ENCODE measurements at regions not wholly inside any gene's neighbourhood (a gene's known extent, or its start where the extent isn't known, plus 50 kb on each side); places are given as distances from the start of the nearest gene placed in this dataset.
A peak's percentile ranks its signal among the peaks of the same experiment; 100 is the strongest.

- Mint-ChIP-seq H3K36me3 (ENCODE audit: low read depth) (no peaks in the 10 kb centered on the region), H3K4me1 (no peaks in the 10 kb centered on the region), H3K27me3 (no peaks in the 10 kb centered on the region), H3K4me3 (no peak overlapping the region), H3K27ac (no peak overlapping the region), H3K9me3 (no peaks in the 10 kb centered on the region)
- no peak for DNase-seq
- ChIA-PET POLR2A (no interaction called here), CTCF (no interaction called here)
Observed at GRCh38 chr18:5651736-5652135, 107.9 kb upstream of the EPB41L3 start.

- Mint-ChIP-seq H3K27ac (no peak overlapping the region), H3K9me3 (no peaks in the 10 kb centered on the region), H3K27me3 (no peaks in the 10 kb centered on the region), H3K4me1 (no peaks in the 10 kb centered on the region), H3K4me3 (no peak overlapping the region), H3K36me3 (ENCODE audit: low read depth) (no peaks in the 10 kb centered on the region)
- POLR2A ChIA-PET, result no interaction called here
- no peak for DNase-seq
- CTCF ChIA-PET, result no interaction called here
Observed at GRCh38 chr18:5649439-5649838, 105.6 kb upstream of the EPB41L3 start.

GRCh38 chr18:5646739-5647138 lies 102.9 kb upstream of the EPB41L3 start:
- H3K4me1 Mint-ChIP-seq, result no peaks in the 10 kb centered on the region
- no peaks in the 10 kb centered on the region for H3K9me3 Mint-ChIP-seq
- H3K36me3 Mint-ChIP-seq (ENCODE audit: low read depth), result no peaks in the 10 kb centered on the region
- no peak for DNase-seq
- H3K27ac Mint-ChIP-seq, result no peak overlapping the region
- H3K4me3 Mint-ChIP-seq, result no peak overlapping the region
- CTCF ChIA-PET, result no interaction called here
- H3K27me3 Mint-ChIP-seq, result no peaks in the 10 kb centered on the region
- POLR2A ChIA-PET, result no interaction called here

- DNase-seq, result no peak
- H3K27me3 Mint-ChIP-seq, result no peaks in the 10 kb centered on the region
- POLR2A ChIA-PET, result no interaction called here
- H3K4me1 Mint-ChIP-seq, result no peaks in the 10 kb centered on the region
- H3K4me3 Mint-ChIP-seq, result no peak overlapping the region
- no peak overlapping the region for H3K27ac Mint-ChIP-seq
- no peaks in the 10 kb centered on the region for H3K36me3 Mint-ChIP-seq (ENCODE audit: low read depth)
- no peaks in the 10 kb centered on the region for H3K9me3 Mint-ChIP-seq
- CTCF ChIA-PET, result no interaction called here
Observed at GRCh38 chr18:5643288-5643687, 99.5 kb upstream of the EPB41L3 start.

GRCh38 chr18:5640939-5641338 lies 97.1 kb upstream of the EPB41L3 start:
- no peaks in the 10 kb centered on the region for H3K4me1 Mint-ChIP-seq
- POLR2A ChIA-PET, result no interaction called here
- peaks cover 1% of the 10 kb centered on the region for H3K27me3 Mint-ChIP-seq
- no peak overlapping the region for H3K4me3 Mint-ChIP-seq
- CTCF ChIA-PET, result no interaction called here
- no peak for DNase-seq
- no peaks in the 10 kb centered on the region for H3K9me3 Mint-ChIP-seq
- H3K27ac Mint-ChIP-seq, result no peak overlapping the region
- H3K36me3 Mint-ChIP-seq (ENCODE audit: low read depth), result no peaks in the 10 kb centered on the region

- no peak for DNase-seq
- ChIA-PET CTCF (no interaction called here), POLR2A (no interaction called here)
- Mint-ChIP-seq H3K9me3 (no peaks in the 10 kb centered on the region), H3K27me3 (peaks cover 1% of the 10 kb centered on the region), H3K4me3 (no peak overlapping the region), H3K4me1 (no peaks in the 10 kb centered on the region), H3K36me3 (ENCODE audit: low read depth) (no peaks in the 10 kb centered on the region), H3K27ac (no peak overlapping the region)
Observed at GRCh38 chr18:5639131-5639530, 95.3 kb upstream of the EPB41L3 start.

- peaks cover 34% of the 10 kb centered on the region for H3K27me3 Mint-ChIP-seq
- peaks cover 6% of the 10 kb centered on the region for H3K4me1 Mint-ChIP-seq
- ChIA-PET CTCF (interaction anchor here (0.6 kb wide), 1 partner anchor 105 kb away, joined by 3 read pairs; no protein-coding TSS in a partner anchor), POLR2A (no interaction called here)
- no peaks in the 10 kb centered on the region for H3K9me3 Mint-ChIP-seq
- H3K27ac Mint-ChIP-seq, result no peak overlapping the region
- H3K36me3 Mint-ChIP-seq (ENCODE audit: low read depth), result no peaks in the 10 kb centered on the region
- no peak overlapping the region for H3K4me3 Mint-ChIP-seq
- no peak for DNase-seq
Observed at GRCh38 chr18:5632041-5632440, 88.2 kb upstream of the EPB41L3 start.

- H3K4me3 Mint-ChIP-seq, result no peak overlapping the region
- no peaks in the 10 kb centered on the region for H3K36me3 Mint-ChIP-seq (ENCODE audit: low read depth)
- POLR2A ChIA-PET, result no interaction called here
- peaks cover 34% of the 10 kb centered on the region for H3K27me3 Mint-ChIP-seq
- H3K4me1 Mint-ChIP-seq, result peaks cover 6% of the 10 kb centered on the region
- CTCF ChIA-PET, result no interaction called here
- no peak overlapping the region for H3K27ac Mint-ChIP-seq
- H3K9me3 Mint-ChIP-seq, result no peaks in the 10 kb centered on the region
- DNase-seq, result no peak
Observed at GRCh38 chr18:5630900-5631413, 87.2 kb upstream of the EPB41L3 start.

- peak; percentile 29 for DNase-seq
- ChIA-PET POLR2A (no interaction called here), CTCF (no interaction called here)
- Mint-ChIP-seq H3K27ac (no peak overlapping the region), H3K36me3 (ENCODE audit: low read depth) (no peaks in the 10 kb centered on the region), H3K9me3 (no peaks in the 10 kb centered on the region), H3K27me3 (peaks cover 34% of the 10 kb centered on the region), H3K4me3 (peak overlapping the region; percentile 53), H3K4me1 (peaks cover 6% of the 10 kb centered on the region)
Observed at GRCh38 chr18:5630057-5630899, 86.5 kb upstream of the EPB41L3 start.

- peaks cover 6% of the 10 kb centered on the region for H3K4me1 Mint-ChIP-seq
- CTCF ChIA-PET, result no interaction called here
- POLR2A ChIA-PET, result no interaction called here
- no peaks in the 10 kb centered on the region for H3K9me3 Mint-ChIP-seq
- no peaks in the 10 kb centered on the region for H3K36me3 Mint-ChIP-seq (ENCODE audit: low read depth)
- H3K27ac Mint-ChIP-seq, result no peak overlapping the region
- no peak for DNase-seq
- H3K4me3 Mint-ChIP-seq, result peak overlapping the region; percentile 25
- H3K27me3 Mint-ChIP-seq, result peaks cover 37% of the 10 kb centered on the region
Observed at GRCh38 chr18:5628512-5629255, 84.9 kb upstream of the EPB41L3 start.

- Mint-ChIP-seq H3K9me3 (no peaks in the 10 kb centered on the region), H3K27ac (no peak overlapping the region), H3K27me3 (peaks cover 35% of the 10 kb centered on the region), H3K4me1 (peaks cover 6% of the 10 kb centered on the region), H3K4me3 (peak overlapping the region; percentile 52), H3K36me3 (ENCODE audit: low read depth) (no peaks in the 10 kb centered on the region)
- DNase-seq, result no peak
- CTCF ChIA-PET, result no interaction called here
- POLR2A ChIA-PET, result no interaction called here
Observed at GRCh38 chr18:5627776-5628511, 84.1 kb upstream of the EPB41L3 start.

GRCh38 chr18:5626130-5626880 lies 82.5 kb upstream of the EPB41L3 start:
- H3K4me3 Mint-ChIP-seq, result no peak overlapping the region
- H3K27ac Mint-ChIP-seq, result no peak overlapping the region
- no peak for DNase-seq
- H3K9me3 Mint-ChIP-seq, result no peaks in the 10 kb centered on the region
- H3K4me1 Mint-ChIP-seq, result peaks cover 5% of the 10 kb centered on the region
- ChIA-PET CTCF (no interaction called here), POLR2A (no interaction called here)
- H3K27me3 Mint-ChIP-seq, result peaks cover 26% of the 10 kb centered on the region
- H3K36me3 Mint-ChIP-seq (ENCODE audit: low read depth), result no peaks in the 10 kb centered on the region

GRCh38 chr18:5625076-5625475 lies 81.3 kb upstream of the EPB41L3 start:
- Mint-ChIP-seq H3K27me3 (peaks cover 18% of the 10 kb centered on the region), H3K27ac (no peak overlapping the region), H3K9me3 (no peaks in the 10 kb centered on the region), H3K4me1 (peaks cover 4% of the 10 kb centered on the region), H3K36me3 (ENCODE audit: low read depth) (no peaks in the 10 kb centered on the region), H3K4me3 (no peak overlapping the region)
- no peak for DNase-seq
- ChIA-PET POLR2A (no interaction called here), CTCF (interaction anchor here (0.8 kb wide), 1 partner anchor 13 kb away, joined by 4 read pairs; no protein-coding TSS in a partner anchor)
